ENCODE measurements at regions not wholly inside any gene's neighbourhood (a gene's known extent, or its start where the extent isn't known, plus 50 kb on each side); places are given as distances from the start of the nearest gene placed in this dataset.

DNA sequence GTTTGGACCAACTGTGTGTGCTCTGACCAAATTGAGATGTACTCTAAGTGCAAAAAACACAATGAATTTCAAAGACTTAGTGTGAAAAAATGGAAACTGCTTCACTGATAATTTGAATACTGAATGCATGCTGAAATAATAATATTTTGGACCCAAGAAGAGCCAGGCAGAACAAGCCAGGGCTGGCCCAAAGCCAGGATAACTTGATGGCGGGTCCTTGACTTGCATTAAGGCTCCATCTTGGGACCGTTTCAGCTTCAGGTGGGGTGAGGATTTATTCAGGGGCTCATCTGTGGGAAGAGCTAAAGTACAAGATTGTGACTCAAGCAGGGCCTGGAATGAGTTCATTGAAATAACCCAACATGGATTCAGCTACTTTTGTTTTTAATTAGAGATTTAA lies 921.9 kb downstream of the QKI start:
- Mint-ChIP-seq H3K4me3 (no peak overlapping the region), H3K27me3 (no peaks in the 10 kb centered on the region), H3K9me3 (peaks cover 0 to 10% (median 0%) of the 10 kb centered on the region in 11 donors), H3K36me3 (no peaks in the 10 kb centered on the region), H3K4me1 (no peaks in the 10 kb centered on the region), H3K27ac (no peak overlapping the region)
- H3K4me1 ChIP-seq (ENCODE audit: control insufficient read depth in 2 of 2, insufficient read depth in 2 of 2, low read length in 2 of 2), result no peaks in the 10 kb centered on the region
- H3K27me3 ChIP-seq (ENCODE audit: control insufficient read depth in 2 of 2, insufficient read depth in 2 of 2, low read length in 2 of 2), result no peaks in the 10 kb centered on the region
- ChIA-PET CTCF (no interaction called here), POLR2A (no interaction called here)
- intact Hi-C loops (cut with micrococcal nuclease), result no loop called here
- DNase-seq (no peak), ATAC-seq (no peak)
- H3K36me3 ChIP-seq (ENCODE audit: control insufficient read depth in 2 of 3, insufficient read depth in 3 of 3, low read length in 3 of 3), result no peaks in the 10 kb centered on the region
- no peak overlapping the region for H3K4me3 ChIP-seq (ENCODE audit: low read length)
- no peaks in the 10 kb centered on the region for H3K9me3 ChIP-seq (ENCODE audit: control insufficient read depth in 2 of 3, low read length in 3 of 3)
- H3K27ac ChIP-seq (ENCODE audit: low read depth, low read length), result no peak overlapping the region

DNA sequence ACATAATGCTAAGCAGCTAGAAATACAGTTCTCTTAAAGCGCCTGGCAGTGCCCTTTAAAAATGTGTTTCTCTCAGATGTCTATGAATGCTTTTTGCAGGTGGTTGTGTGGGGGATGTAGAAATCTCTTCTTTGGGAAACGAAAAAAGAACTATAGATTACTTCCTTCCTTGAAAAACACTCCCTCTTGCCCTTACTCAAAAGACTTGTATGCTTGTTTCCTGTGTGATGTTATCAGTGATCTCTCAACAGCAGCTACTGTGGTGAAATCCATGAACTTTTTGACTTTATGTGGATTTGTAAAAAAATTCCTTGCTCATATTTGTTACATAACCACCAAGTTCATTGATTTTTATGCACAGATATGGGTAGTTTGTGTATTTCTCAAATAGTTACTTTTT lies 916.5 kb downstream of the QKI start:
- intact Hi-C loops (cut with micrococcal nuclease), result no loop called here
- no peaks in the 10 kb centered on the region for H3K27me3 Mint-ChIP-seq
- H3K36me3 Mint-ChIP-seq, result no peaks in the 10 kb centered on the region
- H3K4me1 Mint-ChIP-seq, result no peaks in the 10 kb centered on the region
- peaks cover 0 to 11% (median 0%) of the 10 kb centered on the region in 11 donors for H3K9me3 Mint-ChIP-seq
- POLR2A ChIA-PET, result no interaction called here
- H3K36me3 ChIP-seq (ENCODE audit: control insufficient read depth in 2 of 3, insufficient read depth in 3 of 3, low read length in 3 of 3), result no peaks in the 10 kb centered on the region
- ATAC-seq (no peak), DNase-seq (no peak)
- no peaks in the 10 kb centered on the region for H3K9me3 ChIP-seq (ENCODE audit: control insufficient read depth in 2 of 3, low read length in 3 of 3)
- H3K27ac Mint-ChIP-seq, result no peak overlapping the region
- H3K27me3 ChIP-seq (ENCODE audit: control insufficient read depth in 2 of 2, insufficient read depth in 2 of 2, low read length in 2 of 2), result no peaks in the 10 kb centered on the region
- H3K4me1 ChIP-seq (ENCODE audit: control insufficient read depth in 2 of 2, insufficient read depth in 2 of 2, low read length in 2 of 2), result no peaks in the 10 kb centered on the region
- no peak overlapping the region for H3K27ac ChIP-seq (ENCODE audit: low read depth, low read length)
- CTCF ChIA-PET, result no interaction called here
- no peak overlapping the region for H3K4me3 Mint-ChIP-seq
- H3K4me3 ChIP-seq (ENCODE audit: low read length), result no peak overlapping the region

DNA sequence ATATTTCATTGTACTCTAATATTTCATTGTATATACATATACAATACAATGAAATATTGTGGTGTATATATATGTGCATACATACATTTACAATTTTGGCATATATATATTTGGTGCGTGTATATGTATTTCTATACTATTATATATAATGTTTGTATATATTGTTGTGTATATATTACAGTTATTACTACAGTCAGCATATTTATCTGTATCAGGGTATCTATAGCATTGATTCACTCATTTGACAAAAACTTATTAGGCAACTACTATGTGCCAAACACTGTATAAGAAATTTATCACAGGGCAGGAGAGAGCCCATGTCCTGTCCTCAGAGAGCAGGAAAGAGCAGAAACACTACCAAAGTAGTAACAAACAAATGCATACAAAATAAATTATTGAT lies 910.6 kb downstream of the QKI start:
- no peak overlapping the region for H3K4me3 Mint-ChIP-seq
- ATAC-seq (no peak), DNase-seq (no peak)
- intact Hi-C loops (cut with micrococcal nuclease), result no loop called here
- Histone ChIP-seq H3K27me3 (ENCODE audit: control insufficient read depth in 2 of 2, insufficient read depth in 2 of 2, low read length in 2 of 2) (no peaks in the 10 kb centered on the region), H3K9me3 (ENCODE audit: control insufficient read depth in 2 of 3, low read length in 3 of 3) (no peaks in the 10 kb centered on the region), H3K27ac (ENCODE audit: low read depth, low read length) (no peak overlapping the region), H3K36me3 (ENCODE audit: control insufficient read depth in 2 of 3, insufficient read depth in 3 of 3, low read length in 3 of 3) (no peaks in the 10 kb centered on the region), H3K4me3 (ENCODE audit: low read length) (no peak overlapping the region), H3K4me1 (ENCODE audit: control insufficient read depth in 2 of 2, insufficient read depth in 2 of 2, low read length in 2 of 2) (no peaks in the 10 kb centered on the region)
- H3K4me1 Mint-ChIP-seq, result no peaks in the 10 kb centered on the region
- peaks cover 0 to 16% (median 4%) of the 10 kb centered on the region in 11 donors for H3K9me3 Mint-ChIP-seq
- no peaks in the 10 kb centered on the region for H3K27me3 Mint-ChIP-seq
- POLR2A ChIA-PET, result no interaction called here
- H3K36me3 Mint-ChIP-seq, result no peaks in the 10 kb centered on the region
- H3K27ac Mint-ChIP-seq, result no peak overlapping the region
- CTCF ChIA-PET, result no interaction called here

DNA sequence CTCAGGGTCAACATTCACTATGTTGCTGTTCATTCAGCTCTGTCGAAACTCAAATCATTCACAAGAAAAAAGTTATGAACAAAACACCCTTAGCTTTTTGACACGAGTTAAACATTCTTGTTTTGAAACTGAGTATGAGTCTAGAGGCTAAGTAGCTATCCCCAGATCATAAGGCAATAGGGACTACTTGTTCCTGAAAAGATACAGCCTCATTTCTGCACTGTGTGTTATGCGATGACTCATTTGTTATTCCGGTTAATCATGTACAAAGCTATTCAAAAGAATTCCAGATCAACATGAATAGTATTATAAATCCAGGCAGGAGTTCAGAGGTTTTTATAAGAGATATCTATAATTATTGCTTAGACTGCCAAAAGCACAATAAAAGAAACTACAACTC lies 908.0 kb downstream of the QKI start:
- no peaks in the 10 kb centered on the region for H3K27me3 ChIP-seq (ENCODE audit: control insufficient read depth in 2 of 2, insufficient read depth in 2 of 2, low read length in 2 of 2)
- H3K27ac Mint-ChIP-seq, result no peak overlapping the region
- H3K36me3 Mint-ChIP-seq, result no peaks in the 10 kb centered on the region
- no peak overlapping the region for H3K27ac ChIP-seq (ENCODE audit: low read depth, low read length)
- no peak overlapping the region for H3K4me3 ChIP-seq (ENCODE audit: low read length)
- no peak for DNase-seq
- intact Hi-C loops (cut with micrococcal nuclease), result no loop called here
- H3K9me3 Mint-ChIP-seq, result peaks cover 0 to 32% (median 4%) of the 10 kb centered on the region in 11 donors
- POLR2A ChIA-PET, result no interaction called here
- H3K9me3 ChIP-seq (ENCODE audit: control insufficient read depth in 2 of 3, low read length in 3 of 3), result no peaks in the 10 kb centered on the region
- no peak for ATAC-seq
- H3K4me1 Mint-ChIP-seq, result no peaks in the 10 kb centered on the region
- no peaks in the 10 kb centered on the region for H3K4me1 ChIP-seq (ENCODE audit: control insufficient read depth in 2 of 2, insufficient read depth in 2 of 2, low read length in 2 of 2)
- no peaks in the 10 kb centered on the region for H3K27me3 Mint-ChIP-seq
- no peaks in the 10 kb centered on the region for H3K36me3 ChIP-seq (ENCODE audit: control insufficient read depth in 2 of 3, insufficient read depth in 3 of 3, low read length in 3 of 3)
- CTCF ChIA-PET, result no interaction called here
- H3K4me3 Mint-ChIP-seq, result no peak overlapping the region

DNA sequence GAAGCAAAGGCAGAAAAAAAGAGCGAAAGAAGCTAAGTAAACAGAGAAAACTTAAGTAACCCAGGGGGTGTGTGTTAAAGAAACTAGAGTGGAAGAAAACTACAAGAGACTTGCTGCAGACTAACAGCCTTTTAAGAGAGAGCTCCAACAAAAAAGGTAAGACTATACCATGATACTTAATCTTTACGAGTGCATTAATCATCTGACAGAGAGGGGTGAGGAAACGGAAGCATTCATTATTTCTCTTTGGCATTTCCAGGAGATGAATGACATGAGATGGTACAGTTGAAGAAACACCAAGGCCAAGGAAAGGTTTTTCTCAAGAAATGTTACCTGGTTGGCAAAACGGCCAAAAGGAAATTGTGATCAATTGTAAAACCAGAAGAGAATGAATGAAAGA lies 906.8 kb downstream of the QKI start:
- Histone ChIP-seq H3K4me3 (ENCODE audit: low read length) (no peak overlapping the region), H3K9me3 (ENCODE audit: control insufficient read depth in 2 of 3, low read length in 3 of 3) (no peaks in the 10 kb centered on the region), H3K27ac (ENCODE audit: low read depth, low read length) (no peak overlapping the region), H3K4me1 (ENCODE audit: control insufficient read depth in 2 of 2, insufficient read depth in 2 of 2, low read length in 2 of 2) (no peaks in the 10 kb centered on the region), H3K27me3 (ENCODE audit: control insufficient read depth in 2 of 2, insufficient read depth in 2 of 2, low read length in 2 of 2) (no peaks in the 10 kb centered on the region), H3K36me3 (ENCODE audit: control insufficient read depth in 2 of 3, insufficient read depth in 3 of 3, low read length in 3 of 3) (no peaks in the 10 kb centered on the region)
- H3K36me3 Mint-ChIP-seq, result no peaks in the 10 kb centered on the region
- no peak overlapping the region for H3K4me3 Mint-ChIP-seq
- intact Hi-C loops (cut with micrococcal nuclease), result no loop called here
- ATAC-seq (no peak), DNase-seq (no peak)
- H3K4me1 Mint-ChIP-seq, result no peaks in the 10 kb centered on the region
- no peaks in the 10 kb centered on the region for H3K27me3 Mint-ChIP-seq
- CTCF ChIA-PET, result no interaction called here
- POLR2A ChIA-PET, result no interaction called here
- H3K27ac Mint-ChIP-seq, result no peak overlapping the region
- peaks cover 0 to 33% (median 4%) of the 10 kb centered on the region in 11 donors for H3K9me3 Mint-ChIP-seq

DNA sequence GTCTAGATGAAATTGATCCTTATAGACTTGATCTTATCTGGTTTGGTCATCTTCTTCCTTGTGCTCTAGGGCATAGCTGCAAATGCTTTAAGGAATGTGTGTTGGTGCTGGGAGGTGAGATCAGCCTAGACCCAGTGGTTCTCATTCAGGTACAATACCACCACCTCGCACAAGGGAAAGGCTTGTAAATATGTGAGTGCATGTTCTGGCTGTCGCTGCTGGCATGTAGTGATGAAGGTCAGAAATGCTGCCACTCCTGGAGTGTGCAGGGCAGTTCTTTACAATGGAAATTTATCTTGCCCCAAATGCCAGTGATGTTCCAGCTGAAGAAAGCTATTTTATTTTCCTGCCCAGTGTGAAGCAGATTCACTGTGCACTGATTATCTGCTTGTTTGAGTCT lies 900.9 kb downstream of the QKI start:
- Mint-ChIP-seq H3K27me3 (no peaks in the 10 kb centered on the region), H3K4me1 (no peaks in the 10 kb centered on the region), H3K36me3 (no peaks in the 10 kb centered on the region), H3K4me3 (no peak overlapping the region), H3K9me3 (peaks cover 0 to 25% (median 0%) of the 10 kb centered on the region in 11 donors), H3K27ac (no peak overlapping the region)
- no peaks in the 10 kb centered on the region for H3K9me3 ChIP-seq (ENCODE audit: control insufficient read depth in 2 of 3, low read length in 3 of 3)
- H3K36me3 ChIP-seq (ENCODE audit: control insufficient read depth in 2 of 3, insufficient read depth in 3 of 3, low read length in 3 of 3), result no peaks in the 10 kb centered on the region
- no peak for ATAC-seq
- H3K27ac ChIP-seq (ENCODE audit: low read depth, low read length), result no peak overlapping the region
- H3K27me3 ChIP-seq (ENCODE audit: control insufficient read depth in 2 of 2, insufficient read depth in 2 of 2, low read length in 2 of 2), result no peaks in the 10 kb centered on the region
- ChIA-PET POLR2A (no interaction called here), CTCF (no interaction called here)
- no peaks in the 10 kb centered on the region for H3K4me1 ChIP-seq (ENCODE audit: control insufficient read depth in 2 of 2, insufficient read depth in 2 of 2, low read length in 2 of 2)
- intact Hi-C loops (cut with micrococcal nuclease), result no loop called here
- no peak overlapping the region for H3K4me3 ChIP-seq (ENCODE audit: low read length)
- no peak for DNase-seq

DNA sequence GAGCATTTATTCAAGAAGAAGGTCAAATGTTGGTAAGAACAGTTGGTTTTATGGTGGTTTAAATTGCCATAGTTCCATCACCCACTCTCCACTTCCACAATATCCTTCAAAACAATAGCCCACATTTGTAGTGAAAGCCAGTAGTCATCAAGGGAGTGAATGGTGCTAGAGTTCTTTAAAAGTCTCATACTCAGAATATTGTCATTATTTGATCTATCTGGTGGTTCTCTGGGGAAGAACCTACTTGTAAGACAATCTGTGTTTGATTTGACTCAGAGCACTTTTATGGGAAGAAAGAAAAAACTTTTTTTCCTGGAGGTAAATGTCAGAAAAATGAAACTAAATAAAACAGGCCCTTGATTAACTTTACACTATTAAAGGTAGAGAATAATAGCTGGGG lies 893.8 kb downstream of the QKI start:
- Histone ChIP-seq H3K36me3 (ENCODE audit: control insufficient read depth in 2 of 3, insufficient read depth in 3 of 3, low read length in 3 of 3) (no peaks in the 10 kb centered on the region), H3K4me3 (ENCODE audit: low read length) (no peak overlapping the region), H3K4me1 (ENCODE audit: control insufficient read depth in 2 of 2, insufficient read depth in 2 of 2, low read length in 2 of 2) (no peaks in the 10 kb centered on the region), H3K27ac (ENCODE audit: low read depth, low read length) (no peak overlapping the region), H3K27me3 (ENCODE audit: control insufficient read depth in 2 of 2, insufficient read depth in 2 of 2, low read length in 2 of 2) (no peaks in the 10 kb centered on the region), H3K9me3 (ENCODE audit: control insufficient read depth in 2 of 3, low read length in 3 of 3) (no peaks in the 10 kb centered on the region)
- Mint-ChIP-seq H3K9me3 (peaks cover 0 to 16% (median 4%) of the 10 kb centered on the region in 11 donors), H3K27ac (no peak overlapping the region), H3K4me1 (no peaks in the 10 kb centered on the region), H3K36me3 (no peaks in the 10 kb centered on the region), H3K27me3 (peaks cover 0 to 5% (median 0%) of the 10 kb centered on the region in 5 donors), H3K4me3 (no peak overlapping the region)
- ChIA-PET POLR2A (no interaction called here), CTCF (no interaction called here)
- intact Hi-C loops (cut with micrococcal nuclease), result no loop called here
- ATAC-seq, result no peak
- DNase-seq, result no peak
